ENCODE measurements at regions not wholly inside any gene's neighbourhood (a gene's known extent, or its start where the extent isn't known, plus 50 kb on each side); places are given as distances from the start of the nearest gene placed in this dataset.

DNA sequence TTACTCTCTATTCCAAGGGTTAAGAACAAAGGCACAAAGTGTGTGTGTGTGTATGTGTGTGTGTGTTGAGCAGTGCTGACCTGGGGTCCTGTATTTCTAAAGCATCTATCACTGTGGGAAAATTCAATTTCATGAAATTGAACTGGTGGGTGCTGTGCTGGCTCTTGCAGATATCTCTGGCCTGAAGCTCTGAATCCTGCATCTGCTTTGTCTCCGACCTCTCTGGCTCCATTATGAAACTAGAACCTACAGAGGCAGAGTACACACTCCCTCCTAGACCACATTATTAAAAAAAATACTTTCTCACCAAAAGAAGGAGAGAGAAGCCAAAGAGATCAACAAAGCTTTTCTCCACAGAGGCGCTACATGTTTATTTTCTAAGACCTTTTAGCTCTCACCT, 88.4 kb upstream of the PDE4B start:
- Histone ChIP-seq H2AFZ (ENCODE audit: insufficient read depth, low read length, poor library complexity) (no peak overlapping the region), H3K79me1 (ENCODE audit: low read length) (no peaks in the 10 kb centered on the region), H3K4me3 (ENCODE audit: low read depth, low read length) (no peak overlapping the region), H3K4me1 (ENCODE audit: control insufficient read depth in 1 of 2, insufficient read depth in 2 of 2, low read length in 2 of 2) (no peaks in the 10 kb centered on the region), H3K9me3 (ENCODE audit: insufficient read depth, low read depth, low read length) (no peaks in the 10 kb centered on the region), H2BK5ac (ENCODE audit: low read depth, low read length, poor library complexity) (no peak overlapping the region), H3K79me2 (ENCODE audit: control insufficient read depth, insufficient read depth, low read length, poor library complexity) (no peaks in the 10 kb centered on the region), H3K27me3 (ENCODE audit: insufficient read depth, low read length) (no peaks in the 10 kb centered on the region), H3K18ac (ENCODE audit: low read length) (no peak overlapping the region), H3K4me2 (ENCODE audit: low read length) (no peak overlapping the region), H3K27ac (ENCODE audit: low read depth, low read length) (no peak overlapping the region), H2BK120ac (ENCODE audit: insufficient read depth, low read length, poor library complexity) (no peak overlapping the region), H2AK5ac (ENCODE audit: low read length) (no peak overlapping the region), H3K14ac (ENCODE audit: low read length) (no peak overlapping the region), H3K36me3 (ENCODE audit: control insufficient read depth in 1 of 2, insufficient read depth in 2 of 2, low read length in 2 of 2) (no peaks in the 10 kb centered on the region), H4K12ac (ENCODE audit: low read depth, low read length) (no peak overlapping the region), H3K4ac (ENCODE audit: low read depth, low read length) (no peak overlapping the region), H3K9ac (ENCODE audit: low read length) (no peak overlapping the region), H4K91ac (ENCODE audit: low read depth, low read length) (no peak overlapping the region), H4K8ac (ENCODE audit: low read depth, low read length) (no peak overlapping the region), H2BK12ac (ENCODE audit: low read length) (no peak overlapping the region), H3K23ac (ENCODE audit: low read length) (no peak overlapping the region)
- no peak for DNase-seq
- no CpG with 5 or more reads among the region's 2 CpGs for WGBS (ENCODE audit: extremely low coverage, insufficient coverage, insufficient read length)

DNA sequence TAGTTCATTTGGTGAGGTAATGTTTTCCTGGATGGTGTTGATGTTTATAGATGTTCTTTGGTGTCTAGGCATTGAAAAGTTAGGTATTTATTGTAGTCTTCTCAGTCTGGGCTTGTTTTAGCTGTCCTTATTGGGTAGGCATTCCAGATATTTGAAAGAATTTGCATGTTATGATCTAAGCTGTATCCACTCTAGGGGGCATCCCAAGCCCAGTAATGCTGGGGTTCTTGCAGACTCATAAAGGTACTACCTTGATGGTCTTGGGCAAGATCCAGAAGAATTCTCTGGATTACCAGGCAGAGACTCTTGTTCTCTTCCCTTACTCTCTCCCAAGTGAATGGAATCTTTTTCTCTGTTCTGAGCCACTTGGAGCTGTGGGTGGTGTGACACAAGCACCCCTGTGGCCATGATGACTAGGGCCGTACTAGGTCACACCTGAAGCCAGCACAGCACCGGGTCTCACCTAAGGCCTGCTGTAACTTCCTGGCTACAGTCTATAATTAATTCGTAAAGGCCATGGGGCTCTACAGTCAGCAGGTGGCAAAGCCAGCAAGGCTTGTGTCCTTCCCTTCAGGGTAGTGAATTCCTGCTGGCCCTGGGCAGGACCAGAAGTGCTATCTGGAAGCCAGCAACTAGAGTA, 74.8 kb upstream of the PDE4B start:
- Histone ChIP-seq H3K27ac (ENCODE audit: low read depth, low read length) (no peak overlapping the region), H3K14ac (ENCODE audit: low read length) (no peak overlapping the region), H3K9me3 (ENCODE audit: insufficient read depth, low read depth, low read length) (no peaks in the 10 kb centered on the region), H2AK5ac (ENCODE audit: low read length) (no peak overlapping the region), H3K27me3 (ENCODE audit: insufficient read depth, low read length) (no peaks in the 10 kb centered on the region), H3K79me2 (ENCODE audit: control insufficient read depth, insufficient read depth, low read length, poor library complexity) (no peaks in the 10 kb centered on the region), H3K23ac (ENCODE audit: low read length) (no peak overlapping the region), H4K8ac (ENCODE audit: low read depth, low read length) (no peak overlapping the region), H3K4ac (ENCODE audit: low read depth, low read length) (no peak overlapping the region), H2BK5ac (ENCODE audit: low read depth, low read length, poor library complexity) (no peak overlapping the region), H2BK12ac (ENCODE audit: low read length) (no peak overlapping the region), H2AFZ (ENCODE audit: insufficient read depth, low read length, poor library complexity) (no peak overlapping the region), H3K4me1 (ENCODE audit: control insufficient read depth in 1 of 2, insufficient read depth in 2 of 2, low read length in 2 of 2) (no peaks in the 10 kb centered on the region), H3K4me2 (ENCODE audit: low read length) (no peak overlapping the region), H4K12ac (ENCODE audit: low read depth, low read length) (no peak overlapping the region), H3K4me3 (ENCODE audit: low read depth, low read length) (no peak overlapping the region), H2BK120ac (ENCODE audit: insufficient read depth, low read length, poor library complexity) (no peak overlapping the region), H3K36me3 (ENCODE audit: control insufficient read depth in 1 of 2, insufficient read depth in 2 of 2, low read length in 2 of 2) (no peaks in the 10 kb centered on the region), H3K79me1 (ENCODE audit: low read length) (no peaks in the 10 kb centered on the region), H4K91ac (ENCODE audit: low read depth, low read length) (no peak overlapping the region), H3K18ac (ENCODE audit: low read length) (no peak overlapping the region), H3K9ac (ENCODE audit: low read length) (no peak overlapping the region)
- DNase-seq, result peak; percentile 51 to 56
- WGBS (ENCODE audit: extremely low coverage, insufficient coverage, insufficient read length), result no CpG with 5 or more reads among the region's 3 CpGs

DNA sequence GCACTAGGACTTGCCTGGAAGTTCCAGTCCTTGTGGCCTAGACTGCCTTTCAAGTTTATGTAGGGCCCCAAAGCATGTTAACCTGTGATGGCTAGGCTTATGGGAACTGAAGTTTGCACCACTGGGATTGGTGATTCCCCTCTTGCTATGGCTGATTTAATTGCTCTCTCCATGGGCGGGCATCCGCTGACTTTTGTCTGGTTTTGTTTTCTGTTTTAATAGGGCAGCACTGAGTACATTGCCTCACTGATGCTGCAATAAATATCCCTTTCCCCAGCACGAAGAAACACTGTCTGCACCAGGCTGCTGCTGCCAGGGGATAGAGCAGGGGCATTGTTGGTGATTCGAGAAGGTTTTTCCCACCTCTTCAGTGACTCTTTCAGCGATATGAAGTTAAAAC, 73.3 kb upstream of the PDE4B start:
- no peak for DNase-seq
- Histone ChIP-seq H4K91ac (ENCODE audit: low read depth, low read length) (no peak overlapping the region), H3K4me1 (ENCODE audit: control insufficient read depth in 1 of 2, insufficient read depth in 2 of 2, low read length in 2 of 2) (no peaks in the 10 kb centered on the region), H3K4me2 (ENCODE audit: low read length) (no peak overlapping the region), H2AFZ (ENCODE audit: insufficient read depth, low read length, poor library complexity) (no peak overlapping the region), H3K36me3 (ENCODE audit: control insufficient read depth in 1 of 2, insufficient read depth in 2 of 2, low read length in 2 of 2) (no peaks in the 10 kb centered on the region), H2BK120ac (ENCODE audit: insufficient read depth, low read length, poor library complexity) (no peak overlapping the region), H3K9ac (ENCODE audit: low read length) (no peak overlapping the region), H3K9me3 (ENCODE audit: insufficient read depth, low read depth, low read length) (no peaks in the 10 kb centered on the region), H4K12ac (ENCODE audit: low read depth, low read length) (no peak overlapping the region), H2BK5ac (ENCODE audit: low read depth, low read length, poor library complexity) (no peak overlapping the region), H3K4ac (ENCODE audit: low read depth, low read length) (no peak overlapping the region), H3K27me3 (ENCODE audit: insufficient read depth, low read length) (no peaks in the 10 kb centered on the region), H3K79me2 (ENCODE audit: control insufficient read depth, insufficient read depth, low read length, poor library complexity) (no peaks in the 10 kb centered on the region), H3K27ac (ENCODE audit: low read depth, low read length) (no peak overlapping the region), H3K4me3 (ENCODE audit: low read depth, low read length) (no peak overlapping the region), H3K79me1 (ENCODE audit: low read length) (no peaks in the 10 kb centered on the region), H3K14ac (ENCODE audit: low read length) (no peak overlapping the region), H3K18ac (ENCODE audit: low read length) (no peak overlapping the region), H3K23ac (ENCODE audit: low read length) (no peak overlapping the region), H4K8ac (ENCODE audit: low read depth, low read length) (no peak overlapping the region), H2AK5ac (ENCODE audit: low read length) (no peak overlapping the region), H2BK12ac (ENCODE audit: low read length) (no peak overlapping the region)
- no CpG with 5 or more reads among the region's 5 CpGs for WGBS (ENCODE audit: extremely low coverage, insufficient coverage, insufficient read length)

DNA sequence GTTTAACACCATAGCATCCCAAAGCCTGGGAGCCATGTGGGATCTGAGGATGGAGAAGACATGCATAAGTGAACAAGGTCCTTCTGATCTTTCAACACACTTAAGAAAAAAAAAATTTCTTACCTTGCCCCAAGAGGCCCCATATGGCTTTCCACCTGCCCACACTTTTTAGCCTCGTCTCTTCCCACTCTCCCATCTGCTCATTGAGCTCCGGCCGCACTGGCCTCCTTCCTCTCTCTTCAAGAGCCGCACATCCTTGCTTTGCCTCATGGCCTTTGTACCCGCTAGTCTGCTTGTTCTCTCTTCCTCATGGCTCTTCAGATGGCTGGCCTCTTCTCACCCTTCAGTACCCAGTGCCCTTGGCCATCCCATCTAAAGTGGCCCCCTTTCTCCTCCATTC, 70.2 kb upstream of the PDE4B start:
- Histone ChIP-seq H2AFZ (ENCODE audit: insufficient read depth, low read length, poor library complexity) (no peak overlapping the region), H3K9me3 (ENCODE audit: insufficient read depth, low read depth, low read length) (no peaks in the 10 kb centered on the region), H3K14ac (ENCODE audit: low read length) (no peak overlapping the region), H3K23ac (ENCODE audit: low read length) (no peak overlapping the region), H3K4me1 (ENCODE audit: control insufficient read depth in 1 of 2, insufficient read depth in 2 of 2, low read length in 2 of 2) (no peaks in the 10 kb centered on the region), H3K79me2 (ENCODE audit: control insufficient read depth, insufficient read depth, low read length, poor library complexity) (no peaks in the 10 kb centered on the region), H3K18ac (ENCODE audit: low read length) (no peak overlapping the region), H2BK5ac (ENCODE audit: low read depth, low read length, poor library complexity) (no peak overlapping the region), H3K36me3 (ENCODE audit: control insufficient read depth in 1 of 2, insufficient read depth in 2 of 2, low read length in 2 of 2) (no peaks in the 10 kb centered on the region), H3K4me3 (ENCODE audit: low read depth, low read length) (no peak overlapping the region), H3K9ac (ENCODE audit: low read length) (no peak overlapping the region), H3K4ac (ENCODE audit: low read depth, low read length) (no peak overlapping the region), H2BK12ac (ENCODE audit: low read length) (no peak overlapping the region), H4K8ac (ENCODE audit: low read depth, low read length) (no peak overlapping the region), H3K79me1 (ENCODE audit: low read length) (no peaks in the 10 kb centered on the region), H3K4me2 (ENCODE audit: low read length) (no peak overlapping the region), H4K91ac (ENCODE audit: low read depth, low read length) (no peak overlapping the region), H2BK120ac (ENCODE audit: insufficient read depth, low read length, poor library complexity) (no peak overlapping the region), H2AK5ac (ENCODE audit: low read length) (no peak overlapping the region), H3K27me3 (ENCODE audit: insufficient read depth, low read length) (no peaks in the 10 kb centered on the region), H4K12ac (ENCODE audit: low read depth, low read length) (no peak overlapping the region), H3K27ac (ENCODE audit: low read depth, low read length) (no peak overlapping the region)
- WGBS (ENCODE audit: extremely low coverage, insufficient coverage, insufficient read length), result no CpG with 5 or more reads among the region's 5 CpGs
- no peak for DNase-seq
